ENCODE measurements at regions not wholly inside any gene's neighbourhood (a gene's known extent, or its start where the extent isn't known, plus 50 kb on each side); places are given as distances from the start of the nearest gene placed in this dataset.

DNA sequence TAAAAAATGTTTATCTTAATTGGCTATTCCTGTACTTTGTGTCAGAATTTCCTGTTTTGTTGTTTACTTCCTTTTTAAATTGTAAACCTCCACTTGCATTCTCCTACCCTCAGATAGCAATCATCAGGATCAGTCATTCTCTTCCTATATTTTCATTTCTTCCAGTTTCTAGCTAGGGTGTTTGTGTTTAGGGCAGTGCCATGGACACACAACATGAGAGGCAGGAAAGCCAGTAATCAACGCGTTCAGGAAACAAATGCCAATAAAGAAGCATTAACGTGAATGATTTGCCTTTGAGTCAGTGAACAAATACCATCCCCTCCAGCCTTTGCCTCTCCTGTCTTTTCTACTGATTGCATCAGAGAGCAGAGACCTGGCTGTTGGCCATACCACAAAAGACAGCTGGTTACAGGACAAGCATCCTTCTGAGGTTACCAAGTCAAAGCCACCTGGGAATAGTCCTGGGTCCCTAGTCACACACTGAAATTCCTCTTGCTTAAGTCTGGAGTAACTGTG, 56.7 kb upstream of the FHL2 start:
- H3K9me3 ChIP-seq (ENCODE audit: control insufficient read depth in 2 of 2, insufficient read depth in 1 of 2, low read depth in 1 of 2, low read length in 1 of 2), result no peaks in the 10 kb centered on the region
- peaks cover 0 to 2% of the 10 kb centered on the region in 2 donors for H3K4me1 ChIP-seq (ENCODE audit: control insufficient read depth in 2 of 2, insufficient read depth in 2 of 2, low read length in 1 of 2)
- peak overlapping the region in 1 of 2 donors; percentile 80 for H3K27ac ChIP-seq (ENCODE audit: low read depth in 2 of 2, low read length in 1 of 2)
- no peak overlapping the region for H3K4me3 ChIP-seq (ENCODE audit: low read depth in 1 of 2, low read length in 2 of 2)
- no peaks in the 10 kb centered on the region for H3K27me3 ChIP-seq (ENCODE audit: control insufficient read depth in 1 of 2, insufficient read depth in 2 of 2, low read length in 2 of 2)
- 16 to 31% methylated on average over 3 of the region's 3 CpGs for WGBS, 2 donors
- no peaks in the 10 kb centered on the region for H3K36me3 ChIP-seq (ENCODE audit: control insufficient read depth in 2 of 2, insufficient read depth in 2 of 2, low read length in 1 of 2)

DNA sequence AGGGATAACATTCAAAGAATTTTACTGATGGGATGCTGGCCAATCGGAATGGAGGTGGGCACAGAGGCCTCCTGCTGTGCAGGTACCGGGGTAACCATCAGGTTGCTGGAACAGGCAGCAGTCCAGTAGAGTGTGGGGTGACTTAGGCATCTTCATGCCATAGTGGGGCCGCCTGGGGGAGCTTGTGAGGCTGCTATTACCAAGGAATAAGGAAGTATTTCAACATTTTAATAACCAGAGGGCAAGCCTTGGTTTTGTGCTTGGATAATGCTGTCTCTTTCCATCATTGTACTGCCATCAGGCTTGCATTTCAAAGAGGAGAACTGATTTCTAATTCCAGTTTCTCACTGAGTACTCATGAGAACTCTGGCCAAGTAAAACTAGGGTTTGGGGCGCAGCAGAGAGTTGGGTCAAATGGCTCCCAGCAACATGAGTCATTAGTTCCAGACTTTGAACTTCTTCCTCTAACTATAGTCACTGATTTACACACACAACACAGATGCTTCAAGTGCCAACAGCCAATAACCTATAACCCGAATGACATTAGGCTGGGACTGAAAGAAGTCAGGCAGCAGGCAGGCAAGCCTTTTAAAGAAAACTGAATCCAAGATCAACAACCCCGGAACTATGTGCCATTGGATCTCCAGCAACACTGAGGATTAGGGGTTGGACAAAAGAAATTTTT, 56.1 kb upstream of the FHL2 start:
- Histone ChIP-seq H3K27me3 (ENCODE audit: control insufficient read depth in 1 of 2, insufficient read depth in 2 of 2, low read length in 2 of 2) (no peaks in the 10 kb centered on the region), H3K4me3 (ENCODE audit: low read depth in 1 of 2, low read length in 2 of 2) (no peak overlapping the region), H3K36me3 (ENCODE audit: control insufficient read depth in 2 of 2, insufficient read depth in 2 of 2, low read length in 1 of 2) (no peaks in the 10 kb centered on the region), H3K27ac (ENCODE audit: low read depth in 2 of 2, low read length in 1 of 2) (peak overlapping the region; percentile 51 to 80), H3K4me1 (ENCODE audit: control insufficient read depth in 2 of 2, insufficient read depth in 2 of 2, low read length in 1 of 2) (peaks cover 0 to 2% of the 10 kb centered on the region in 2 donors), H3K9me3 (ENCODE audit: control insufficient read depth in 2 of 2, insufficient read depth in 1 of 2, low read depth in 1 of 2, low read length in 1 of 2) (no peaks in the 10 kb centered on the region)
- WGBS, 2 donors, result 30 to 44% methylated on average over 6 of the region's 6 CpGs

DNA sequence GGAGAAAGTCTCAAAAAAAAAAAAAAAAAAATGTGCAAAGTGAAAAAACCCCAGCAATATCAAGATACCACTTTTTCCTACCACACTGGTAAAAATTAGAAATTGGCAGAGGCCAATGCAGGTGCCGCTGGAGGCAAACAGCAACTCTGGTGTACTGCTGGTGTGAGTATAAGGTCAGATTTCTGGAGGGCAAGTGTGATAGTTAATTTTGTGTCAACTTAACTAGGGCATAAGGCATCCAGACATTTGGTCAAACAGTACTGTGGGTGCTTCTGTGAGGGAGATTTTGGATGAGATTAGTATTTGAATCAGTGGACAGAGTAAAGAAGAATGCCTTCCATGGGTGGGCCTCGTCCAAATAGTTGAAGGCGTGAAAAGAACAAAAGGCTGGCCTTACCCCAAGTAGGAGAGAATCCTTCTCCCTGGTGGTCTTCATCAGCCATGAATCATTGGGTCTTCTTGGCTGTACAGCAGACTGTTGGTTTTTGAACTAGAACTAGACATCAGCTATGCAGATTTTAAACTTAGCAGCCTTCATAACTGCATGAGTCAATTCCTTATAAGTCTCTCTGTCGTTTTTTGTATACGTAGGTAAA, 52.8 kb upstream of the FHL2 start:
- WGBS, 2 donors, result 84 to 88% methylated on average over 5 of the region's 5 CpGs
- Histone ChIP-seq H3K4me1 (ENCODE audit: control insufficient read depth in 2 of 2, insufficient read depth in 2 of 2, low read length in 1 of 2) (peaks cover 0 to 2% of the 10 kb centered on the region in 2 donors), H3K36me3 (ENCODE audit: control insufficient read depth in 2 of 2, insufficient read depth in 2 of 2, low read length in 1 of 2) (no peaks in the 10 kb centered on the region), H3K4me3 (ENCODE audit: low read depth in 1 of 2, low read length in 2 of 2) (no peak overlapping the region), H3K27ac (ENCODE audit: low read depth in 2 of 2, low read length in 1 of 2) (no peak overlapping the region), H3K27me3 (ENCODE audit: control insufficient read depth in 1 of 2, insufficient read depth in 2 of 2, low read length in 2 of 2) (no peaks in the 10 kb centered on the region), H3K9me3 (ENCODE audit: control insufficient read depth in 2 of 2, insufficient read depth in 1 of 2, low read depth in 1 of 2, low read length in 1 of 2) (no peaks in the 10 kb centered on the region)

DNA sequence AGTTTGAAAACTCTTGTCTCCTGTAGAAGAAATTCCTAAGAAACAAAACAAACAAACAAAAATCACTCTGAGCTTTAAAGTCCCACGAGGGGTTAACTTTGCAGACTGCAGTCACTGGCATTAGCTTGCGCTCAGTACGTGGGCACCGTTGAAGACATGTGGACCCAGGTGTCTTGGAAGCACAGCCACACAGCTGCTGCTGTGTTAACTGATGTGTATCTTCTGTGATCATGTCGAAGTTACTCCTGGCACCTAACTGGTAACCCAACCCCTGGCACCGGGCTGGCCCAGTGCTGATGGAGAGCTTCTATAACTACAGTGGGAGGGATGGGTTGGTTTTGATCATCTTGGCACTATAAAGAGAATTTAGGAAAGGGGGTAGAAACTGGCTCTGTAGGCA, 51.6 kb upstream of the FHL2 start:
- 40% methylated on average over 6 of the region's 6 CpGs for WGBS, 2 donors
- Histone ChIP-seq H3K36me3 (ENCODE audit: control insufficient read depth in 2 of 2, insufficient read depth in 2 of 2, low read length in 1 of 2) (no peaks in the 10 kb centered on the region), H3K9me3 (ENCODE audit: control insufficient read depth in 2 of 2, insufficient read depth in 1 of 2, low read depth in 1 of 2, low read length in 1 of 2) (no peaks in the 10 kb centered on the region), H3K27me3 (ENCODE audit: control insufficient read depth in 1 of 2, insufficient read depth in 2 of 2, low read length in 2 of 2) (no peaks in the 10 kb centered on the region), H3K4me3 (ENCODE audit: low read depth in 1 of 2, low read length in 2 of 2) (no peak overlapping the region), H3K4me1 (ENCODE audit: control insufficient read depth in 2 of 2, insufficient read depth in 2 of 2, low read length in 1 of 2) (peaks cover 0 to 2% of the 10 kb centered on the region in 2 donors), H3K27ac (ENCODE audit: low read depth in 2 of 2, low read length in 1 of 2) (no peak overlapping the region)

DNA sequence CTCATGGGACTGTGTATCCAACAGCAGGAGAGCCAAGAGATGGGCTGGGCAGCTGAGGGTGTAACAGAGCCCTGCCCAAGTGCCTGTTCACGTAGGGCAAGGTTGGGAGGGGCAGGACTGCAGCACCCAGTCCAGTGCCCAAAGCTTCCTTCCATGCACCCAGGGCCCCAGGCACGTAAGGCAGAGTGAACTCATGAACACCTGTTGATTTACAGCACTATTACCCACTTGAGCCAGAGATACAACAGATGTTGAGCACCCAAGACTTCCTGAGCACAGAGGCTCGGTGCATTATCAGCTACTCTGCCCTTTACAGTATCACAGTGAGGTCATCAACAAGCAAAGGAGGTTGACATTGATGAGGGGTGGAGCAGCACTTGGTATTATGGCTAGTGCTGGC, 50.2 kb upstream of the FHL2 start:
- Histone ChIP-seq H3K27ac (ENCODE audit: low read depth in 2 of 2, low read length in 1 of 2) (no peak overlapping the region), H3K4me1 (ENCODE audit: control insufficient read depth in 2 of 2, insufficient read depth in 2 of 2, low read length in 1 of 2) (no peaks in the 10 kb centered on the region), H3K36me3 (ENCODE audit: control insufficient read depth in 2 of 2, insufficient read depth in 2 of 2, low read length in 1 of 2) (no peaks in the 10 kb centered on the region), H3K9me3 (ENCODE audit: control insufficient read depth in 2 of 2, insufficient read depth in 1 of 2, low read depth in 1 of 2, low read length in 1 of 2) (no peaks in the 10 kb centered on the region), H3K27me3 (ENCODE audit: control insufficient read depth in 1 of 2, insufficient read depth in 2 of 2, low read length in 2 of 2) (no peaks in the 10 kb centered on the region), H3K4me3 (ENCODE audit: low read depth in 1 of 2, low read length in 2 of 2) (no peak overlapping the region)
- 44 to 48% methylated on average over 3 of the region's 3 CpGs for WGBS, 2 donors

Measured in esophagus (tissue), 2 donors.